Chondrocyte (in vitro differentiated cells): ENCODE measurements at regions not wholly inside any gene's neighbourhood (a gene's known extent, or its start where the extent isn't known, plus 50 kb on each side); places are given as distances from the start of the nearest gene placed in this dataset.

Source experiments
- DNase-seq: peaks from one replicate; pipeline ENCODE4 v3.0.0; 2021; ENCODE audit warnings: mixed read lengths, low spot score
- H3K27ac Mint-ChIP-seq: one replicate; pipeline ENCODE4 v1.8.0; 2021; ENCODE audit warnings: mild to moderate bottlenecking, moderate library complexity, mixed read lengths; ENCODE audit not compliant: unreplicated experiment
- H3K27me3 Mint-ChIP-seq: 2 replicates; pipeline ENCODE4 v1.8.0; 2021; ENCODE audit warnings: low read depth, mixed read lengths
- H3K36me3 Mint-ChIP-seq: 2 replicates; pipeline ENCODE4 v1.8.0; 2021; ENCODE audit warnings: low read depth, mixed read lengths
- H3K4me1 Mint-ChIP-seq: 2 replicates; pipeline ENCODE4 v1.8.0; 2021; ENCODE audit warnings: low read depth, mild to moderate bottlenecking, mixed read lengths
- H3K4me3 Mint-ChIP-seq: one replicate; pipeline ENCODE4 v1.8.0; 2021; ENCODE audit warnings: mild to moderate bottlenecking, moderate library complexity, mixed read lengths; ENCODE audit not compliant: unreplicated experiment
- H3K9me3 Mint-ChIP-seq: 2 replicates; pipeline ENCODE4 v1.8.0; 2021; ENCODE audit warnings: low read depth, mixed read lengths
- TF ChIP-seq, protein P1 (sequence below): fragments of 200-600 bp; sonication (generic); IDR thresholded peaks from 2 replicates; pipeline ENCODE4 v1.5.0; 2021; ENCODE audit warnings: antibody characterized with exemption, mild to moderate bottlenecking, moderate library complexity

- Mint-ChIP-seq H3K27ac (no peak overlapping the region), H3K4me1 (peaks cover 7% of the 10 kb centered on the region), H3K9me3 (no peaks in the 10 kb centered on the region), H3K27me3 (peaks cover 27% of the 10 kb centered on the region), H3K36me3 (no peaks in the 10 kb centered on the region), H3K4me3 (no peak overlapping the region)
- DNase-seq = no peak
- TF ChIP-seq, protein P1, sequence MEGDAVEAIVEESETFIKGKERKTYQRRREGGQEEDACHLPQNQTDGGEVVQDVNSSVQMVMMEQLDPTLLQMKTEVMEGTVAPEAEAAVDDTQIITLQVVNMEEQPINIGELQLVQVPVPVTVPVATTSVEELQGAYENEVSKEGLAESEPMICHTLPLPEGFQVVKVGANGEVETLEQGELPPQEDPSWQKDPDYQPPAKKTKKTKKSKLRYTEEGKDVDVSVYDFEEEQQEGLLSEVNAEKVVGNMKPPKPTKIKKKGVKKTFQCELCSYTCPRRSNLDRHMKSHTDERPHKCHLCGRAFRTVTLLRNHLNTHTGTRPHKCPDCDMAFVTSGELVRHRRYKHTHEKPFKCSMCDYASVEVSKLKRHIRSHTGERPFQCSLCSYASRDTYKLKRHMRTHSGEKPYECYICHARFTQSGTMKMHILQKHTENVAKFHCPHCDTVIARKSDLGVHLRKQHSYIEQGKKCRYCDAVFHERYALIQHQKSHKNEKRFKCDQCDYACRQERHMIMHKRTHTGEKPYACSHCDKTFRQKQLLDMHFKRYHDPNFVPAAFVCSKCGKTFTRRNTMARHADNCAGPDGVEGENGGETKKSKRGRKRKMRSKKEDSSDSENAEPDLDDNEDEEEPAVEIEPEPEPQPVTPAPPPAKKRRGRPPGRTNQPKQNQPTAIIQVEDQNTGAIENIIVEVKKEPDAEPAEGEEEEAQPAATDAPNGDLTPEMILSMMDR = no peak
Measured at GRCh38 chr12:130097798-130098255, 64.4 kb upstream of the FZD10 start.

DNA sequence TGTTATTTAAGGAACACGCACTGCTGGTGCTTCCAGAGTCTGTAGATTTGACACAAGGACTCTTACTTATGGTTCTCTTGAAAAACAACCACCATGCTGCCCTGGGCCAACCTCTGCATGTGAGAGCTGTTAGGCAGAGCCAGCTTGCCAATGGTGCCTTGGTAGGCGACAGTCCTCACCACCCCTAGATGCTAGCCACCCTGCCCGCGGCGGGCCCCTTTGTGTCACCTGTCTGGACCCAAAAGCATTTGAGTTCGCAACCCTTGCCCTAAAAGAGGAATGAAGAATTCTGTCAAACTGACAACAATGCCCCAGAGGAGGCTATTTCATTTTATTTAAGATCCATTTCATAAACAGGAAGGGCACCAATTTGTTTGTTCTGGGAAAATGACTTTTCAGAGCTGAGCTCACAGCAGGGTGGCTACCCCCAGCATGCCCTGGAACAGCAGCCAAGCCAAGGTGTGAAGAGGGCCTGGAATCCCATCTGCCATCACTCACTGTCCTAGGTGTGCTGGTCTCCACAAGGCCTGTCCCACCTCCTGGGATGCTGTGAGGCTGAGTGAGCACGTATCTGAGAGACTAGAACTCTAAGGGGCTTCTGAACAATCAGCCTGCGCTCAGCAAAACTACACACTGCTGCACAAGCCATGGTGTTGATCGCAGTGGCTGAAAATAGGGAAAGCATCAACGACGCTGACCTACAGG is 63.8 kb upstream of the FZD10 start:
- no peak overlapping the region for H3K27ac Mint-ChIP-seq
- H3K4me3 Mint-ChIP-seq = no peak overlapping the region
- no peaks in the 10 kb centered on the region for H3K9me3 Mint-ChIP-seq
- peaks cover 29% of the 10 kb centered on the region for H3K27me3 Mint-ChIP-seq
- DNase-seq = no peak
- peaks cover 7% of the 10 kb centered on the region for H3K4me1 Mint-ChIP-seq
- TF ChIP-seq, protein P1 = no peak
- no peaks in the 10 kb centered on the region for H3K36me3 Mint-ChIP-seq

DNA sequence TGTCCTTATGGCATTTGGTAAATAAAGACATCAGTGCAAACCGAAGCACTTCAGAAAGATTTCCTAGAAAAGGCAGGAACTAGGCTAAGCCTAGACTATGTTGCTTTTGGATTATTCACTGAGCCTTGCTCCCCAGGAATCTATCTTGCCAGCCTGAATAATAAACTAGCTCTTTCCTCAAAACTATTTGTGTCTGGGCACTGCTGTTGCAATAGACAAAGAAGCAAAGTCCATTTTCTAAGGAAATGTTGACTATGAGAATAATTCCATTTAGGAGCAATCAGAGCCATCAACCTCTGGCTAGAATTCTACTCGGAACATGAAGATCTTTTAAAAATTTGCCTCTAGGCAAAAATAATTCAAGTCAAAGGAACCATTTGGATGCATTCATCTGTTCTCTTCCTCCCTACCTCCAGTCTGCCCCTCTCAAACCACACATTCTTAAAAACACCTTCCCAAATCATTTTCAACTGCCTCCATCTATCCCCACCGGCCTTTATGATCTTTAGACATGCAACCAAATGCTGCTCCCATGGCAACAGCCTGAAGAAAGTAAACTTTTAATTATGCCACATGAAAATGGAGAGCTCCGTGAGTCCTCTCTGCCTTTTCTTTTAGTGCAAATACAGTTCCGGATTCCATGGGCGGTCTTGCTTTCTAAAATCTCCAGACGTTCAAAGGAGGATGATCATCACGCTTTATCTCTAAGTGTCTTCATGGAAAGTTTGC is 61.5 kb upstream of the FZD10 start:
- H3K36me3 Mint-ChIP-seq = no peaks in the 10 kb centered on the region
- DNase-seq = no peak
- TF ChIP-seq, protein P1 = no peak
- H3K4me1 Mint-ChIP-seq = peaks cover 14% of the 10 kb centered on the region
- H3K9me3 Mint-ChIP-seq = no peaks in the 10 kb centered on the region
- peaks cover 40% of the 10 kb centered on the region for H3K27me3 Mint-ChIP-seq
- no peak overlapping the region for H3K4me3 Mint-ChIP-seq
- H3K27ac Mint-ChIP-seq = no peak overlapping the region

DNA sequence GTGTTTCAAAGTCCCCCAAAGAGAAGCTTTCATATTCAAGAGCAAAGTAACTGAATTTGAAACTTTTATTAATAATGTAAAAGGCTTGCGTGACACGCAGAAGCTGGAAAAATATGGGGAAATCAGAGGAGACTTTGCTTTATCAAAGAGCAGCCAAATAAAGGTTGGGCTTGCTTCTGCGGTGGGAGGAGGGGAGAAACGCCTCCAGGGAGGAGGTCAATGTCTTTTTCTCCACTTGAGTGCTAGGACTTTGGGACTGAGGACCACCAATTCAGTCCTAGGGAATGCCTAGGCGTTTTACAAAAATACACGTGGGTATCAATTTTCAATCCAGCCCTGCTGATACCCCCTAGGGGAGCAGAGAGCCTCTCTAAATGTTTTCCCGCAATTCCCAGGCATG is 60.9 kb upstream of the FZD10 start:
- Mint-ChIP-seq H3K9me3 (no peaks in the 10 kb centered on the region), H3K27me3 (peaks cover 42% of the 10 kb centered on the region), H3K27ac (no peak overlapping the region), H3K36me3 (no peaks in the 10 kb centered on the region), H3K4me3 (no peak overlapping the region), H3K4me1 (peaks cover 14% of the 10 kb centered on the region)
- TF ChIP-seq, protein P1 = no peak
- no peak for DNase-seq

- Mint-ChIP-seq H3K27me3 (peaks cover 42% of the 10 kb centered on the region), H3K4me1 (peaks cover 14% of the 10 kb centered on the region), H3K27ac (no peak overlapping the region), H3K36me3 (no peaks in the 10 kb centered on the region), H3K4me3 (no peak overlapping the region), H3K9me3 (no peaks in the 10 kb centered on the region)
- DNase-seq = no peak
- TF ChIP-seq, protein P1 = no peak
Measured at GRCh38 chr12:130102266-130102665, 60.0 kb upstream of the FZD10 start.
